HG03457 (cell line): ENCODE measurements at regions not wholly inside any gene's neighbourhood (a gene's known extent, or its start where the extent isn't known, plus 50 kb on each side); places are given as distances from the start of the nearest gene placed in this dataset.
"Not testable (repeated sequence)": the region's sequence is repeated elsewhere in the genome, so short reads cannot be mapped to it uniquely, and the experiment has no call there.

Experiments
- ATAC-seq: cut with Tn5 transposase; IDR thresholded peaks from one replicate; pipeline ENCODE4 v1.9.1; 2021; ENCODE audit warnings: moderate number of reproducible peaks; ENCODE audit not compliant: unreplicated experiment

DNA sequence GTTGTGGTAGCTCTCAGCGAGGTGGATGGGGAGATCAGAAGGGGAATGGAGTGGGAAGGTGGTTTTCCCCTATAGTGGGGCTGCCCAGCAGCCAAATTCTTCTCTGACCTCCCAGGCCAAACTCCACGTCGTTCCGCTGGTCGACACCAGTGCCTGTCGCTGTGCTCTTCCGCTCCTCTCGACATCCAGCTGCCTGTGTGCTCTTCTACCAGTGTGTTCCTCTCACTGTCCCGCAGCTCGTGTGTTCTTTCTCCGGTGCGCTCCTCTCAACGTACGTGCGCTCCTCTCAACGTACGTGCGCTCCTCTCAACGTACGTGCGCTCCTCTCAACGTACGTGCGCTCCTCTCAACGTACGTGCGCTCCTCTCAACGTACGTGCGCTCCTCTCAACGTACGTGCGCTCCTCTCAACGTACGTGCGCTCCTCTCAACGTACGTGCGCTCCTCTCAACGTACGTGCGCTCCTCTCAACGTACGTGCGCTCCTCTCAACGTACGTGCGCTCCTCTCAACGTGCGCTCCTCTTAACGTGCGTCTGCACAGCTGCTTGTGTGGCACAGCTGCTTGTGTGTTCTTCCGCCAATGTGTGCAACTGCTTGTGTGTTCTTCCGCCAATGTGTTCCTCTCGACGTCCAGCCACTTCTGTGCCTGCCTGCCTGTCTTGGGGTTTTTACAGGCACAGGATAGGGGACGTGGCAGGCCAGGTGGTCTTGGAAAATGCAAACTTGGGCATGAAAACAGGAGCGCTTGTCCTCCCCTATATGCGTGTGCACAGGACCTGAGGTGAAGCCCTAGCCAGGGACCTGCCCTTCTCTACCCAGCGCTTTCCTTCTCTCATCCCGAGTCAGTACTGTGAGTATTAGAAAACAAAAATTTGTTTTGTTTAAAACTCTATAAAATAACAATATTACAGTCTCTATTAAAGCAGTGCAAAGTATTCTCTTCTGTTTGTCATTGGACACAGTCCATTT is 991.1 kb downstream of the GBE1 start:
- no peak for ATAC-seq

DNA sequence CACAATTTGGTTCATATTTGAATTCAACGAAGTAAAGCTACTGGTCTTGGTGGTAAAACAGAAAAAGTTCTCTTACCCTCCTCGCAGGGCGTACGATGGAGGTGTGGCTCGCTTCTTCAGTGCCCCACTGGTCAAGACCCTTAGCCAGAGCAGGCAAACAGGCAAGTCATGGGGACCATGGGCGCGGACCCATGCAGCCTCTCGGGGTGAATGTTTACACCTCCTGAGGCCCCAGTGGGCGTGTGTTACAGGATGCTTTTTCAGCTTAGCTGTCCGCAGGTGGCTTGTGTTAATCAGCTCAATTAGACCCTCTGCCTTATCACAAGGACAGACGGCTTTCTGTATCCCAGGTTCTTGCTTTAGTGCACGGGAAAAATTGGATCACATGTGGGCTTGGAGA is 991.8 kb downstream of the GBE1 start:
- ATAC-seq, result no peak

DNA sequence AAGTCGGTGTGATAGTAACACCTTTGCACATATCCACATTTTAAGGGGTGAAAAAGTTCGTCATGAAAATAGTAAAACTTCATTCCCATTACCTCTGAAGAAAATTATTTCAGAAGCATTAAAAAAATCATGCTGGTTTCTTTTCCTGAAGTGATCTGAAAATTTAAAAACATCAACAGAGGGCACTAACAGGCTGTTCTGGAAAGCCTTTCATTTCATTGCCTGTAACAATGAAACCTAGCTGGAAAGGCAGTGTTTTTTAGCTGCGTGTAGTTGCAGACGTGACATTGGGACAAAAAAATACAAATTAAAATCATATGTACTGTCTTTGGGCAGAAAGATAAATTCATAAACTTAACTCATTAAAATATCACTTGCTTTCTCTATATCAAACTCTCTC is 993.8 kb downstream of the GBE1 start:
- ATAC-seq, result no peak

DNA sequence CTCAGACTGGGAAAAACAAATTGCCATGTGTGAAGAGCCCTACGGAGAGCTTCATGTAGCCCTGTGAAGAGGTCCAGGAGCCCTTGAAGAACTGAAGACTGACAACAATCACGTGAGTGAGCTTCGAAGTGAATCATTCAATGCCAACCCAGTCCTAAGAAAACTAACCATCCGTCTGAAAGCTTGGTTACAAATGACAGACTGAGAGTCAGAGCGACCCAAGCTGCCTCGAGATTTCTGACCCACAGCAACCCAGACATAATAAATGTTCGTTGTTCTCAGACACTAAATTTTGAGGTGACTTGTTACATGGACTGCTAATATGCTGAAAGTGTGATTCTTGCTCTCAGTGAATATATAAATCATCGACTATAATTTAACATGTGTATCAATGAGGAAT is 987.2 kb upstream of the ROBO1 start:
- ATAC-seq, result no peak

DNA sequence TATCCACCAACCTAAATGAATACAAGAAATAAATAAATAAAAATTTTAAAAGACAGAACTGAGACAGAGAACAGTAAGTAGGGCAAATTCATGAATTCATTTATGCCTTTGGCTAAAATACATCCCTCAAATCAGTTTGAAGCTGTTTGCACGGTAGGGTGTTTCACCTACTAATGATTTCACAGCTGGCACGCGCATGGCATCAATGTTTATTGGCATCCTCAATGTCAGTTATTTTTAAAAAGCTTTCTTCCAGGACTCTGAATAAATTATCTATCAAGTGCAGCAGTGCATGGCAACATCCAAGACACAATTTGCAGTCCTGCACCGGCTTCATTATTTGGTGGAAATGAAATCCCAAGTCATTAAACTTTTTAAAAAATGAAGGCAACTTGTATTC is 985.2 kb upstream of the ROBO1 start:
- ATAC-seq, result no peak

DNA sequence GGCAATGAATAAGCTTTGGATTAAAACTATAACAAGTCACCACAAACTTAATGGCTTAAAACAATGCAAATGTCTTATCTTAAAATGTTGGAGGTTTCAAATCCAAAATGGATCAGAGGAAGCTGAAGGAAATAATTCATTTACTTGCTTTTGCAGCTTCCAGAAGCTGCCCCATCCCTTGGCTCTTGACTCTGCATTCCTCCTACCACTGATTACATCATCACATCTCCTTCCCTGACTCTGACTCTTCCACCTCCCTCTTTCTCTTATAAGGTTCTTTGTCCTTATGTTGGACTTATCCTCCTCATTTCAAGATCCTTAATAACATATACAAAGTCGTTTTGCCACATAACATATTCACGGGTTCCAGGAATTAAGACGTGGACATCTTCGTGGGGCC is 982.8 kb upstream of the ROBO1 start:
- no peak for ATAC-seq

DNA sequence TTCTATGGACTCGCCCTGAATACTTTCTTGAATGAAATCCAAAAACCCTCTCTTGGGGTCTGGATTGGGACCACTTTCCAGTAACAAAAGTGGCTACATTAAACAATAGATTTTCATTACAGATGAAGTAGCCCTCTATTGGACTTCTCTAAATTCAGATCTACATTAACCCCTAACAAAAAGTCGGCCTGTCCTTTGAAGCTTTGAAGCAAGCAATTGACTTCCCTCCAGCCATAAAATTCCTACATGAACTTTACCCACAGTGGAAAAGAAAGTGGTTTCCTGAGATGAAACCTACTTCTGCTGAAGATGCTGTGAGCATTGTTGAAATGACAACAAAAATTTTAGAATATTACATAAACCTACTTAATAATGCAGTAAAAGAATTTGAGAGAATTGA is 967.1 kb upstream of the ROBO1 start:
- ATAC-seq, result no peak

DNA sequence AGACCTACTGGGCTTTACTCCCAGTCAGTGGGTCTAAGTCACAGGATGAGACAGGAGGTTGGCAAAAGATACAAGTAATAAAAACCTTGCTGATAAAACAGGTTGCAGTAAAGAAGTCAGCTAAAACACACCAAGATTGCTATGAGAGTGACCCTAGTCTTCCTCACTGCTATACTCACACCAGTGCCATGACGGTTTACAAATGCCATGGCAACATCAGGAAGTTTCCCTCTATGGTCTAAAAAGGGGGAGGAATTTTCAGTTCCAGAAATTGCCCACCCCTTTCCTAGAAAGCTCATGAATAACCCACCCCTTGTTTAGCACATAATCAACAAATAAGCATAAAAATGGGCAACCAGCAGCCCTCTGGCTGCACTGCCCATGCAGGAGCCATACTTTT is 966.7 kb upstream of the ROBO1 start:
- ATAC-seq, result no peak

DNA sequence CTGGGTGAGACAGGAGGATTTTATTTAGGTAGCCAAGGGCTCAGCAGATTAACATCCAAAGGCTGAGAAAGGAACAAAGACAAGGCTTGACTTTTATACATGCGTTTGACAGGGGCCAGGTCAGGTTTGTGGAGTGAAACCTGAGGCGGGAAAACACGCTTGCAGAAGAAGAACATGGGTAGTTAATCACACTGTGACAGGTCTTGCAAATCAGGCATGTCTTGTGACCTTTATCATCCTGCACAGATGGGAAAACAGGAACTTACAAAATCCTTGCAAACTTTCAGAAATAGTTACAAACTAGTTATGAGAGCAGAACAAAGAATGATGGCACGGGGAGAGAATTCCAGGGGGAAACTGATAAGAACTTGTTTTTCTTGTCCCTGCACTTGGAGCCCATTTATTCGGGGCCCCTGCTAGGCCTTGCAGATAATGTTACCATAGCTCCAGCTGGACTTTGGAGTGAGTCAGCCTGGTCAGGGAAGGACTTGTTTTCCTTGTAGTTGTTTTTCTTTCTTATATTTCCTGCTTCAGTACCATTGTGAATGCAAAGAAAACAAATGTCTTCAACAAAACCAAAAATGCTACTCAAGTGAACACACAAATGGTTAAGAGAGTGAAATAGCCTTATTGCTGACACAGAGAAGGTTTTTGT is 965.9 kb upstream of the ROBO1 start:
- ATAC-seq, result no peak

DNA sequence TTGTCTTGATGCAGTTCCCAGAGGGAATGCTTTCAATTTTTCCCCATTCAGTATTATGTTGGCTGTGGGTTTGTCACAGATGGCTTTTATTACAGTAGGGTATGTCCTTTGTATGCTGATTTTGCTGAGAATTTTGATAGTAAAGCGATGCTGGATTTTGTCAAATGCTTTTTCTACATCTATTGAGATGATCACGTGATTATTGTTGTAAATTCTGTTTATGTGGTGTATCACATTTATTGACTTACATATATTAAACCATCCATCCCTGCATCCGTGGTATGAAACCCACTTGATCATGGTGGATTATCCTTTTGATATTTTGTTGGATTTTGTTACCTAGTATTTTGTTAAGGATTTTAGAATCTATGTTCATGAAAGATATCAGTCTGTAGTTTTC is 959.8 kb upstream of the ROBO1 start:
- not testable (repeated sequence) for ATAC-seq

DNA sequence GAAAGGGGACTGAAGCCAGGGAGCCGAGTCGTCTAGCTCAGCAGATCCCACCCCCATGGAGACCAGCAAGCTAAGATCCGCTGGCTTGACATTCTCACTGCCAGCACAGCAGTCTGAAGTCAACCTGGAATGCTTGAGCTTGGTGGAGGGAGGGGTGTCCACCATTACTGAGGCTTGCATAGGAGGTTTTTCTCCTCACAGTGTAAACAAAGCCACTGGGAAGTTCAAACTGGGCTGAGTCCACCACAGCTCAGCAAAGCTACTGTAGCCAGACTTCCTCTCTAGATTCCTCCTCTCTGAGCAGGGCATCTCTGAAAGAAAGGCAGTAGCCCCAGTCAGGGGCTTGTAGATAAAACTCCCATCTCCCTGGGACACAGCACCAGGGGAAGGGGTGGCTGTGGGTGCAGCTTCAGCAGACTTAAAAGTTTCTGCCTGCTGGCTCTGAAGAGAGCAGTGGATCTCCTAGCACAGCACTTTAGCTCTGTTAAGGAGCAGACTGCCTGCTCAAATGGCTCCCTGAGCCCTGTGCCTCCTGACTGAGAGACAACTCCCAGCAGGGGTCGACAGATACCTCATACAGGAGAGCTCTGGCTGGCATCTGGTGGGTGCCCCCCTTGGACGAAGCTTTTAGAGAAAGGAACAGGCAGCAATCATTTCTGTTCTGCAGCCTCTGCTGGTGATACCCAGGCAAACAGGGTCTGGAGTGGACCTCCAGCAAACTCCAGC is 942.0 kb upstream of the ROBO1 start:
- not testable (repeated sequence) for ATAC-seq

DNA sequence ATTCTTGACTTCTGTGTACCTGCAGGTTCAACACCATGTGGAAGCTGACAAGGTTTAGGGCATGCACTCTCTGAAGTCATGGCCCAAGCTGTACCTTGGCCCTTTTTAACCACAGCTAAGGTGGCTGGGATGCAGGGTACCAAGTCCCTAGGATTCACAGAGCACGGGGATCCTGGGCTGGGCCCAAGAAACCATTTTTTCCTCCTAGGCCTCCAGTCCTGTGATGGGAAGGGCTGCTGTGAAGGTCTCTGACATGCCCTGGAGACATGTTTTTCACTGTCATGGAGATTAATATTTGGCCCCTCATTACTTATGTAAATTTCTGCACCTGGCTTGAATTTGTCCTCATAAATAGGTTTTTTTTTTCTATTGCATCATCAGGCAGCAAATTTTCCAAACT is 937.5 kb upstream of the ROBO1 start:
- ATAC-seq, result no peak

DNA sequence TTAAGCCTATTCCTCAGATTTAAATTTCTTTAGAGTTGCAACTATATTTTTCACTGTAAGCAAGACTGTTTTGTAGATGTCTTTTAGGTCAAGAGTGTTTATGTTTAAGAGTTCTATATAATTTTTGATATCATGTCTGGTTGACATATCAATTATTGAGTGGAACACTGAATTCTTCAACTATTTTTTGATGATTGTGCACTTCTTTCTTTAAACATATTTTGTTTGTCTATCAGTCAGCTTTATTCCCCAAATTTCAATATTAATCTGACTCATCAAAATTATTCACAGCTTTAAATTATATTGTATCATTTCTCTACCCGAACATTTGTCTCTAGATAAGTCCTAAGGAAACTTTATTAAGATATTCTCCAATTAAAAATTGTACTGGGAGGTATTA is 933.6 kb upstream of the ROBO1 start:
- no peak for ATAC-seq

DNA sequence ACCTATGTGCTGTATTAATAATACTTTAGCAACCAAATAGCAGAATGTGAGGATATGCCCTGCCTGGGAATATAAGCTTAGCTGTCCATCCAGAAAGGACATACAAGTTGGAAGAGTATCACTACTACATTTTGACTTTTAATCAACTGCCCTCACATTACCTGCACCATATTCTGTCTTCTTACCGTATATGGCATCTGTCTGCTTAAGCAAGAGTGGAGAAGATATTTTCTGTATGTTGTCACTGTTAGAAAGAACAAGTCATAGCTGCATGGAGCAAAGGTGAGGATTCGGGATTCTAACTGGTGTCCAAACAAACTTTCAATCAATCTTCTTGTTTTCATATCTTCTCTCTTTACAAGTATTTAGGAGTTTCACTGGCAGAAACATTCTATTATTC is 929.5 kb upstream of the ROBO1 start:
- no peak for ATAC-seq

DNA sequence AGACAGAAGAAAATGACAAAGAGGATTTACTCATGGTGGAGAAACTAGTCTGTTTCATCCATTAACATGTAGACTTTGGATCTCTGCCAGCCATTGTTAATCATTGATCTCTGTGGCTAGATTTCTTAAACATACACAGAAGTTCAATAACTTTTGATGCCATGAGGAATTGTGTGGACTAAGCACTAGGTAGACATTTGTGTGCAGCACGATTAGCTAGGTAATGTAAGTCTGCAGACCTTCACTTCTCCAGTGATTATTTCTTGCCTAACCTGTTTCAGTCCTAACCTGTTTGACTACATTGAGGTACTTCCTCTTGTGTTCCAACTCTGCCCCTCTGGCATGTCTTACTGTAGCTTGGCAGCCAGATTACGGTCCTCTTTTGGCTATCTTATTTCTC is 928.5 kb upstream of the ROBO1 start:
- no peak for ATAC-seq

DNA sequence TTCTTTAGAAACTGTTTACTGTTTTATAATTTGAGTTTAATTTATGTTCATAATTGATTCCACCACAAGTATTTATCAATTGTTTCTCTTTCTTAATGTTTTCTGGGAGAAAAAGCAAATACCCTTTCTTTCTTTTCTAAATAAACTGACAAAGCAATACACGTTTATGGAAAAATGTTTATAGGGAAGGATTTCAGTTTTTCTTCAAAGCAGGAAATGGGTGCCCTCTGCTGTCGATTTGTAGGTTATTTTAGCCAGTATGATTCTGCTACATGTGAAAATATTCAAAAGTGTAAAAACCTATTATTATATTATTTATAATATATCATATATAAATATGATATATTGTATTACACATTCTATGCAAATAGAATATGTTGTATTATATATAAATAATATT is 921.0 kb upstream of the ROBO1 start:
- ATAC-seq, result no peak

DNA sequence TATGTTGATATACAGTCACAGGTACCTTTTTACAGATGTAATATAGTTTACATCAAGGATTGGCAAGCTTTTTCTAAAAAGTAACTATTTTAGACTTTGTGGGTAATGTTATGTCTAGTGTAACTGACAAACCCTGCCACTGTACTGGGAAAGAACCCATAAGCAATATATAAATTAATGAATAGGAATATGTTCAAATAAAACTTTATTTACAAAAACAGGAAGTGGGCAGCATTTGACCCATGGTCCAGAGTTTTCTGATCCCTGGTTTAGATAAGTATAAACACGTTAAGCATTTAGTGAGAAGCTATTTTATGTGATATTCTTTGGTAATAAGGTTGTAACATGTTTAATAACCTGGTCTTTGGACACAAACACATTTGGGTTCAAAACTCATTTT is 915.2 kb upstream of the ROBO1 start:
- ATAC-seq, result no peak

DNA sequence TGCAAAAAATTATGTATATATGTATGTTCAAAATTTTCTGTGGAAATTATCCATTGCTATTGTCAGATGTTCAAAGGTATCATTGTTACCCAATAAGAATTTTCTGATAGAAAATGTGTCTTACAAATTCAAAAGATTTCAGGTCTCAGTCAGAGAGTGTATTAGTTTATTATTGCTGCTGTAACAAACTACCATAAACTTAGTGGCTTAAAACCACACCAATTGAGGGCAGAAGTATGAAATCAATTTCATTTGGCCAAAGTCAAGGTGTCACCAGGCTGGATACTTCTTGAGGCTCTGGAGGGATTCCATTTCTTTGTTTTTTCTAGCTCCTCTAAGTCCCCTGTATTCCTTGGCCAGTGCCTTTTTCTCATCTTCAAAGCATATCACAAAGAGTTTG is 914.4 kb upstream of the ROBO1 start:
- ATAC-seq, result no peak

DNA sequence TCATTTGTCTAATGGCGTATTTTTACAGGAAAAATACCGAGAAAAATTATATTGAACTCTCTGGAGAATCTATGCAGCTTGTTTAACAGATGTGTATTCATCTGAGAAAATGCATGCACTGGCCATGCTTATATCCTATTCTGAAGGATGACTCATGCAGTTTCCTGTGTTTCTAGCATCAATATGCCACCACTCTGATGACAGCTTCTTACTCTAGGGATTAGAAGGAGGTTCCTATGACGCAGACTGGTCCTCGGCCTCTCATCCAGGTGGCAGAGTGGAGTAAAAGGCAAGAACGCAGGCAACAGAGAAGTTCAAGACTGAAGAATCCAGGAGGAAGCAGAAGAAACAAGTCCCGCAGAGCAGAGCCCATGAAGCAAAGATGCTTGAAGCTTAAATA is 910.0 kb upstream of the ROBO1 start:
- ATAC-seq, result peak; percentile 75

DNA sequence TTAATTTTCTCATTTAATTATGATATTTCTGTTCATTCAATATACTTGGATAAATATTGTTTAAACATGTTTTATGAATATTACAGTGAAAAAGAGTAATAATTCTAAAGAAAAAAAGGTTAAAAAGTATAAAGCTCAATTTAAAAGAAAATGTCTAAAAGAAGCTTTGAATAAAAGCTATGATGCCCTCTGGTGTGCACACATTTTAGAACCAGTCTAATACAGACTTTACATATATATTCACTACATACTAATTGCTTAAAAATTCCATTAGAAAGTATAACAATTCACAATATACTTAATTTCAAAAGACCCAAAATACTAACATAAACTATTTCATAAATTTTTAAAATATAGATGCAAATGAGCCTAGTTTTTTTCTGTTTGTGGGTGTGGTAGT is 909.1 kb upstream of the ROBO1 start:
- no peak for ATAC-seq

DNA sequence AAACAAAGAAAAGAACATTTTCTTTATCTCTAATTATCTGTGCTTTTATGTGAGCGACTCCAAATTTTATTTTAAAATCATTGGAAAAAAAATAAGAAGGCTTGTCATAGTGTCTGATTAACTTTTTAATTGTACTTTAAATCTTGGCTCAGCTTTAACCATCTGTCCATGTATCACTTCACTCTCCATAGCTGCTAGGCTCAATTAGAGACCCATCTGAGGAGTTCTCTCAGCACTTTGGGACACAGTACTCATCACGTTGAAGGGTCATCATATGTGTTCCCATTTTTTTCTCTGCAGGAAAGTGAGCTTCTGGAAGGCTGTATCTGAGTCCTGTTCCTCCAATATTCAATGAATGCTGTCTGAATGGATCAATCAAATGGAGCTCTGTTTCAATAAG is 908.5 kb upstream of the ROBO1 start:
- ATAC-seq, result no peak

DNA sequence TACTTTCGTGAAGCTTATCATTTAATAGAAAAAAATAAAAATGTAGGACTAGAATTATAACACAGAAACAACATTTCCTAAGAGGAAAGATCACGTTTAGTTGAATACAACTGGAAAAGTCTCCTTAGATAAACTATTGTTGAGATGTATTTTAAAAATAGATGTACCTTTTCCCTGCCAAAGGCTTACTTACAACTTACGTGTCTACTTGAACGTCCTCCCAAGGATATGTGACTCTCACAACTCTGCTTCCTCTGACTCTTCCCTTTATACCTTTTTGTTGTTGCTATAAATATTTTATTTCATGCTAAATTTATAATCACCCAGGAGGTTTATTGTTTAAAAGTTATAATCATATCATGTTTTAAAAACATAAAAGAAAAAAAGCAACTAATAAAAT is 908.0 kb upstream of the ROBO1 start:
- ATAC-seq, result no peak
